CMK (cell line): ENCODE measurements at regions not wholly inside any gene's neighbourhood (a gene's known extent, or its start where the extent isn't known, plus 50 kb on each side); places are given as distances from the start of the nearest gene placed in this dataset.
"Not testable (repeated sequence)": the region's sequence is repeated elsewhere in the genome, so short reads cannot be mapped to it uniquely, and the experiment has no call there.

Experiments
- DNase-seq: peaks from one replicate; pipeline ENCODE4 v3.0.0-alpha.2; 2010; ENCODE audit warnings: low read depth

DNA sequence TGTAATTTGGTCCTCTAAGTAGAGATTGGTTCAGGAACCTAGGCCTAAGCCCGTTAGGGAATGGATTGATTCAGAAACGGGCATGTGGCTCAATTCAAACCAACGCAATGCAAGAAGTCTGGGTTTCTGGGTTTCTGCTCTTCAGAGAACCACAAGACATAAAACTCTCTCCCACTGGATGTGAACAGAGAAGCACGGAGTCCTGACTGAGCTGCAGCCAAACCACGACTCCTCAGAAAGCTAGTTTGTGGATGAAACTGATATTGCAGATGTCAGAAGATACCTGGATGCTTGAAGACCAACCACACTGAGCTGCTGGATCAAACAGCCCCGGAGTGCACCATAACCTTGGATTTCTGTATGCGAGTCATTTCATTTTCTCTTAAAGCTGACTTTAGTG, 50.0 kb downstream of the SOD2 start:
- no peak for DNase-seq

GRCh38 chr6:159642481-159642880, 50.6 kb downstream of the SOD2 start:
- DNase-seq: no peak

DNA sequence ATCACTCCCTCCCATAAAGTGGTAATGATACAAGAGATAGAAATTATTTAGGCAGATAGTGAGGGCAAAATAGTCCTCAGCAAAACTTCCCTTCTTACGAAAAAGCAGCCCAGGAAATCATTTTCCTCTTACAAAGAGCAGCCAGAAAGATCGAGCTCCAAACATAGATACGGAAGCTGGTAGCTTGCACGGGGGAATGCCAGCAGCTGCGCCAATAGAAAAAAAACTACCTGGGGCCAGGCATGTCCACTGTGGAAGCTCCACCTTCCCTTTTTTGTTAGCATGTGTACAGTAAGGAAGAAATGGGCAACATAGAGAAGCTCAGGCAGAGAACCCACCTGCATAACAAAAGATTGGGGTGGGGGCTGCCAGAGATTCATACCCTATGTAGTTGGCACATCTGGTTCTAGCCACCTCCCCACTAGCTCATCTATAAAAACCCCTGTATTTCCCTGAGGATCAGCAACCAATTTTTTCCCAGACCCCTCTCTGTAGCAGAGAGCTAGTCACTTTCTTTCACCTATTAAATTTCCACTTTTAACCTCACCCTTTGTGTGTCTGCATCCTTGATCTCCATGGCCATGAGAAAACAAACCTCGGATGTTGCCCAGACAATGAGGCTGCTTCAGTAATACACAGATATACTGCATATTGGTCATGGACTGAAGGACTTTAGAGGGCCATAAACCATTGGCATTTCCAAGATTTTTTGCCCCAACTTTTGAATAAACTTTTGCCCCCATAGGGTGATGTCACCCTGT, 52.1 kb downstream of the SOD2 start:
- DNase-seq: no peak

GRCh38 chr6:159640322-159640721, 52.7 kb downstream of the SOD2 start:
- no peak for DNase-seq

- no peak for DNase-seq
These were observed 53.3 kb downstream of the SOD2 start for GRCh38 chr6:159639721-159640120.

DNA sequence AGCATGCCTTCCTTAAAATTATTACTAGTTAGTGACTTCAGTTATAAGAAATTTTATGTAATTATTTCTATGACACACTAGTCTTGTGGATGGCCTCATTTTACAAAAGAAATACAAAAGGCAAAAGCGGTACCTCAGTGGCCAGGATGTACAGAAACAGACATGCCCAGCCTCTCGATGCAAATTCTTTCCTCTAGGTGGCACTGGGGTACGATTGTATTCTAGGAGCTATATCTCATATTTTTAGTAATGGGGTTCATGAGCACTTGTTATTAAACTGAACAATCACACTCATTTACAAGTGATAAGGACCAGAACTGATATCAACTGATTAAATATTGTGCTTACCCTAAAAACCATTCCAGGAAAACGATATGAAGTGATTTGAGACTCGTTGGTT, 59.8 kb downstream of the SOD2 start:
- DNase-seq: no peak

DNA sequence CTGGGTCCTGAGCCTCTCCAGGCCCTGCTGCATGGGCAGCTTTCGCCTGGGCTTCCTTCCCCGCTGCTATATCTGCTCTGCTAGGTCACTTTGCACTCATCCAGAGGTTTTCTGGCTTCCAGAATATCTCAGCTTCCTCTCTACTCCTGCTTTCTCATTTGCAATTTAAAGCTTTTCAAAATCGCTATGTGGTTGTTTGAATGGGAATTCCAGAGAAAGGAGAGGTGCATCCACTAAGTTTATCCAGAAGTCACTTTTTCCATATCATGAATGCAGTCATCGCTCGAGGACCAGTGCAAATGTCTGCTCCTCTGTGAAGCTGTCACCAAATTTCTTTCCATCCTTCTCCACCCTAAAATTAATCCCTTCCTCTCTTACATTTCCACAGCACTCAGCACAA, 61.2 kb downstream of the SOD2 start:
- no peak for DNase-seq

DNA sequence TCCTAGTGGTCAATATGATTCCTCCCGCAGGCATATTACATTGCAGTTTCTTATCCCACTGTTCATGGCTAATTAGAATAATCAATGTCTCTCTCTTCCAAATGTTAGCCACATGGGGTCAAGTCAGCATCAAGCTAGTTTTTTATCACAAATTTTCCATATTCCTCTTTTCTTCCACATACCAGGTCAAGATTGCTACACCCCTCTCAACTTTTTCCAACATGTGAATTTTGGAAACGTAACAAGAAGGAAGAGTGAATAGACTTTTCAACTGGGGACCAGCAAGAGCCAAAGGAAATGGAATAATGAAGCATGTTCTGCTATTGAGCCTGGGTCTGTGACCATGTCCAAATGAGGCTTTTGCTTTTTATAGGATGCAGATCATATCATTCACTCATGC, 65.1 kb downstream of the SOD2 start:
- DNase-seq: no peak

GRCh38 chr6:159626506-159626905, 66.5 kb downstream of the SOD2 start:
- not testable (repeated sequence) for DNase-seq

- no peak for DNase-seq
These were observed 69.9 kb downstream of the SOD2 start for GRCh38 chr6:159623156-159623555.

DNA sequence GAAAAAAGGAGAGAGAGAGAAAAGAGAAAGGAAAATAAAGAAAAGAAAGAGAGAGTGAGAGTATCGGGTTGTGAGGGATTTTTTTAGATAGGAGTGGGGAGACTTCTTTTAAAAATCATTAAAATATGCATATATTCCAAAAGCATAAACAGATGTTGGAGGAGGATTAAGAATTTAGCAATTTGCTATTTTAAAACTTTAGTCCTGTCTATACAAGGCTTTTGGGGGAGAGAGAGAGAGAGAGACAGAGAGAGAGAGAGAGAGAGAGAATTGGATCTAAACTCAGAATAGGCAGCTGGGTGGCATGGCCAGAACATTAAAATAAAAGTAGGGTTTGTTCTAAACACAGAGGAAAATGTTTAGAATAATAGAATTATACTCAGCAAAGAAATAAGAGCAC, 72.1 kb downstream of the SOD2 start:
- no peak for DNase-seq

DNA sequence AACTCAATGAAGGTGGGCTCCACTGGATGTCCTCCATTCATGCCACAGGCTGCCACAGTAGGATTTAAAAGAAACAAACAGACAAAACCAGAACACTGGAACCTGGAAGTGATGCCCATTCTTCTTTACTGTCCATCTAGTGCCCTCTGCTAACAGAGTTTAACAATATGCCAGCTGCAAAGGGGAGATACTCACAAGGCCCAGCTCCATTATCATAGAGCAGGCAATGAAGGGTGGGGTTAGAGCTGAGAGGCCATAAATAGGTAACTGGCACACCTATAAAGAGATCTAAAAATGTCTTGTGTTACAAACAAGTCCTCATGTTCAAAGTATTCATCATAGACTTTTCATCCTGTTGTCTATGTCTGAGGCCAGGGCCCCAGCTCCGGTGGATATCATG, 75.6 kb downstream of the SOD2 start:
- DNase-seq: no peak

GRCh38 chr6:159616456-159616855, 76.6 kb downstream of the SOD2 start:
- no peak for DNase-seq

DNA sequence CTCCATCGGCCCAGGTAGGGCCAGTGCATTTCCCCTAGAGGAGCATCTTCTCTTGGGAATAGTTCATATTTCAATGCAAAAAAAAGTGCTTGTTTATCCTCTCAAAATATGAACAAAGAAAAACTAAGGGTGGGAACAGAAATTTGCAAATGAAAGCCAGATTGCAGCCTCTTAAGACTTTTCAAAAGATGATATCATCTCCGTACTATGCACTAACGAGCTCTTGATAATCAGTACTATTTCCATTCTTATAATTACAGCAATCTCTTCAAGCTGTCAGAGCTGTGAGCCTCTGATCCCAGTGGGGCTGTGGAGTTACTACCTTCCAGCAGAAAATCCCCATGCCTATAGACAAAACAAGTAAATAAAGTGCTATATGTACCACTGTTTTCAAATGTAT, 77.1 kb downstream of the SOD2 start:
- DNase-seq: no peak

- no peak for DNase-seq
These were observed 82.2 kb downstream of the SOD2 start for GRCh38 chr6:159610881-159611280.

GRCh38 chr6:159609652-159610178, 83.3 kb downstream of the SOD2 start:
- DNase-seq: no peak

- DNase-seq: peak; percentile 0
These were observed 83.9 kb downstream of the SOD2 start for GRCh38 chr6:159608961-159609651.

- DNase-seq: no peak
These were observed 86.3 kb downstream of the SOD2 start for GRCh38 chr6:159606786-159607185.

GRCh38 chr6:159604443-159604956, 88.5 kb downstream of the SOD2 start:
- no peak for DNase-seq

DNA sequence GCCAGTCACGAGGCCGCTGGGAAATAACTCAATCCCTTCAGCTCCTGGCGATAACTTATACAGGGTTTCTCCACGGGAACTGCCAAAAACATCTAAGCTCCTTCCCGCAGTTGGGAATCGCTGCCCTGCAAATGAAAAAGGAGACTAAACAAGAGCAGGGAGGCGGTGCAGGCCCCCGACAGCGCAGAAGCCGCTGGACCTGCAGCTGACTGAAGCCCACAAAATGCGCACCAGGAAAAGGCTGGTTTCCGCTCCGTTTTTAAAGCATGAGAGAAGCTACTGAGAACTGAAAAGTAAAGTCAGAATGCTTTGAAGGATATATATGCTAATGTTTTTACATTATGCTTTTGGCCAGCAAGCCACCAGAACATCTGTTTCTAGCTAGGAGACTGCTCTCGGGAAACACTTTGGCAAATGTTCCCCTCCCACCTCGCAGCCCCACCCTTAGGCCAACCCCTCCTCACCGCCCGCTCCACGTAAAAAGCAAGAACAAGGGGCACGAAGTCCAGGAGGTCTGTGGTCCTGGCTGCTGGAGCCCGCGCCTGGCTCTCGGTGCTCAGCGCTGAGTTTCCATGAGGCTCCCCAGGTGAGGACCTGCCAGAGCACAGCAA, 90.5 kb downstream of the SOD2 start:
- no peak for DNase-seq

- no peak for DNase-seq
These were observed 91.8 kb downstream of the SOD2 start for GRCh38 chr6:159601211-159601610.

- DNase-seq: no peak
These were observed 97.9 kb downstream of the SOD2 start for GRCh38 chr6:159595173-159595572.

- no peak for DNase-seq
These were observed 98.3 kb downstream of the SOD2 start for GRCh38 chr6:159594750-159595117.
